ENCODE measurements at regions not wholly inside any gene's neighbourhood (a gene's known extent, or its start where the extent isn't known, plus 50 kb on each side); places are given as distances from the start of the nearest gene placed in this dataset.
"Not testable (repeated sequence)": the region's sequence is repeated elsewhere in the genome, so short reads cannot be mapped to it uniquely, and the experiment has no call there.

DNA sequence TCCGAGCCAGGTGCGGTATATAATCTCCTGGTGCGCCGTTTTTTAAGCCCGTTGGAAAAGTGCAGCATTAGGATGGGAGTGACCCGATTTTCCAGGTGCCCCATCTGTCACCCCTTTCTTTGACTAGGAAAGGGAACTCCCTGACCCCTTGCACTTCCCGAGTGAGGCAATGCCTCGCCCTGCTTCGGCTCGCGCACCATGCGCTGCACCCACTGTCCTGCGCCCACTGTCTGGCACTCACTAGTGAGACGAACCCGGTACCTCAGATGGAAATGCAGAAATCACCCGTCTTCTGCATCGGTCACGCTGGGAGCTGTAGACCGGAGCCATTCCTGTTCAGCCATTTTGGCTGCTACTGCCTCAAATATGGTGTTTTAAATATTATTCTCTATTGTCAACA is 198.0 kb downstream of the MEIS1 start:
- H4K20me1 ChIP-seq (ENCODE audit: insufficient read depth, low read length); H3K27ac ChIP-seq (ENCODE audit: low read length); H3F3A ChIP-seq (ENCODE audit: insufficient read depth, low read length); H3K79me2 ChIP-seq (ENCODE audit: low read length); H3K4me2 ChIP-seq (ENCODE audit: low read depth, low read length); H2AFZ ChIP-seq (ENCODE audit: low read length); H3K9me3 ChIP-seq (replicated peaks; ENCODE audit: insufficient read depth, low read length); H3K36me3 ChIP-seq (replicated peaks; ENCODE audit: insufficient read depth, low read length); H3K4me3 ChIP-seq (ENCODE audit: low read length); H3K9me2 ChIP-seq (replicated peaks; ENCODE audit: insufficient read depth, low read length); H3K4me1 ChIP-seq (ENCODE audit: low read length); H3K27me3 ChIP-seq (replicated peaks; ENCODE audit: insufficient read depth, low read length); DNase-seq; H3K9ac ChIP-seq (ENCODE audit: low read length): not testable (repeated sequence)

DNA sequence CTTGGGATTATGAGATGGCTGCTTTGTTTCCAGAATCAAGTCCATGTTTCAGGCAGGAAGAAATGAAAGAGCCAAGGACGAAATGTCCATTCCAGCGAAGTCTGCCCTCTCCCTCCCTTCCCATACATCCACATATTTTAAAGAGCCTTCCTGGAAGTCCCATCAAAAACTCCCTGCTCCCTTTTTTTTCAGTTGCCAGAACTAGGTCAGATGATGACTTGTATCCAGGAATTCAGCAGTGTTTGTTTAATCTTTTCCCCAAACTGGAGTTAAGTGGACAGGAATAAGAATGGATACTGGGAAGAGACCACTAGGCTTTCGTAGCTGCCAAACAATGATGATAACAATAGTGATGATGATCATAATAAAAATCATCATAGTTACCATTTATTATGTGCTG is 198.7 kb downstream of the MEIS1 start:
- H3K27me3 ChIP-seq (replicated peaks; ENCODE audit: insufficient read depth, low read length) = no peaks in the 10 kb centered on the region
- TF ChIP-seq, protein P1, sequence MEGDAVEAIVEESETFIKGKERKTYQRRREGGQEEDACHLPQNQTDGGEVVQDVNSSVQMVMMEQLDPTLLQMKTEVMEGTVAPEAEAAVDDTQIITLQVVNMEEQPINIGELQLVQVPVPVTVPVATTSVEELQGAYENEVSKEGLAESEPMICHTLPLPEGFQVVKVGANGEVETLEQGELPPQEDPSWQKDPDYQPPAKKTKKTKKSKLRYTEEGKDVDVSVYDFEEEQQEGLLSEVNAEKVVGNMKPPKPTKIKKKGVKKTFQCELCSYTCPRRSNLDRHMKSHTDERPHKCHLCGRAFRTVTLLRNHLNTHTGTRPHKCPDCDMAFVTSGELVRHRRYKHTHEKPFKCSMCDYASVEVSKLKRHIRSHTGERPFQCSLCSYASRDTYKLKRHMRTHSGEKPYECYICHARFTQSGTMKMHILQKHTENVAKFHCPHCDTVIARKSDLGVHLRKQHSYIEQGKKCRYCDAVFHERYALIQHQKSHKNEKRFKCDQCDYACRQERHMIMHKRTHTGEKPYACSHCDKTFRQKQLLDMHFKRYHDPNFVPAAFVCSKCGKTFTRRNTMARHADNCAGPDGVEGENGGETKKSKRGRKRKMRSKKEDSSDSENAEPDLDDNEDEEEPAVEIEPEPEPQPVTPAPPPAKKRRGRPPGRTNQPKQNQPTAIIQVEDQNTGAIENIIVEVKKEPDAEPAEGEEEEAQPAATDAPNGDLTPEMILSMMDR (IDR thresholded peaks at IDR 0.05; ENCODE audit: low read length) = no peak
- TF ChIP-seq EZH2 (optimal IDR thresholded peaks at IDR 0.05; ENCODE audit: low read depth, low read length) (no peak), EZH2phosphoT487 (IDR thresholded peaks at IDR 0.05; ENCODE audit: low read length) (no peak)
- H3K79me2 ChIP-seq (ENCODE audit: low read length) = no peaks in the 10 kb centered on the region
- H3K36me3 ChIP-seq (replicated peaks; ENCODE audit: insufficient read depth, low read length) = no peaks in the 10 kb centered on the region
- H3K4me2 ChIP-seq (ENCODE audit: low read depth, low read length) = no peak overlapping the region
- H3K9me3 ChIP-seq (replicated peaks; ENCODE audit: insufficient read depth, low read length) = no peaks in the 10 kb centered on the region
- no peak overlapping the region for H2AFZ ChIP-seq (ENCODE audit: low read length)
- H3K4me3 ChIP-seq (ENCODE audit: low read length) = no peak overlapping the region
- H3K9ac ChIP-seq (ENCODE audit: low read length) = no peak overlapping the region
- H3K9me2 ChIP-seq (replicated peaks; ENCODE audit: insufficient read depth, low read length) = no peaks in the 10 kb centered on the region
- no peaks in the 10 kb centered on the region for H3F3A ChIP-seq (ENCODE audit: insufficient read depth, low read length)
- H3K27ac ChIP-seq (ENCODE audit: low read length) = no peak overlapping the region
- H3K4me1 ChIP-seq (ENCODE audit: low read length) = no peaks in the 10 kb centered on the region
- no peaks in the 10 kb centered on the region for H4K20me1 ChIP-seq (ENCODE audit: insufficient read depth, low read length)
- no peak for DNase-seq

DNA sequence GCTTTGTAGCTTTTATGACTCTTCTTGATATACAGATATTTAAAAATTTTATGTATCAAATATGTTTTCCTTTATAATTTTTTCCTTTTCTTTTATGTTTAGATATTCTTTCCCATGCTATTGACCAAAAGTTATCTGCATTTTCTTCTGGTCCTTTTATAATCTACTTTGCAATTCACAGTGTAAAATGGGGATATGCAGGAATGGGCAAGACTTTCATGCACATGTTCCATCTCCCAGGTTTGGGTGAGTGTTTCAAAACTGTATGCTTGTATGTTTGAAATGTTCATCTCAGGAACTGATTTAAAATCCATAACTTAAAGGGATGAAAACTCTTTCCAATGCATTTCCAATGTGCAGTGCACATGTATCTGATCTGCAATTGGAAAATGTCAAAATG is 199.9 kb downstream of the MEIS1 start:
- no peaks in the 10 kb centered on the region for H4K20me1 ChIP-seq (ENCODE audit: insufficient read depth, low read length)
- H3K27me3 ChIP-seq (replicated peaks; ENCODE audit: insufficient read depth, low read length) = no peaks in the 10 kb centered on the region
- H3K9me2 ChIP-seq (replicated peaks; ENCODE audit: insufficient read depth, low read length) = no peaks in the 10 kb centered on the region
- H3F3A ChIP-seq (ENCODE audit: insufficient read depth, low read length) = no peaks in the 10 kb centered on the region
- H3K4me1 ChIP-seq (ENCODE audit: low read length) = no peaks in the 10 kb centered on the region
- no peak overlapping the region for H3K27ac ChIP-seq (ENCODE audit: low read length)
- no peak overlapping the region for H3K4me3 ChIP-seq (ENCODE audit: low read length)
- TF ChIP-seq EZH2 (optimal IDR thresholded peaks at IDR 0.05; ENCODE audit: low read depth, low read length) (no peak), EZH2phosphoT487 (IDR thresholded peaks at IDR 0.05; ENCODE audit: low read length) (no peak)
- TF ChIP-seq, protein P1 (IDR thresholded peaks at IDR 0.05; ENCODE audit: low read length) = no peak
- no peak overlapping the region for H2AFZ ChIP-seq (ENCODE audit: low read length)
- no peaks in the 10 kb centered on the region for H3K79me2 ChIP-seq (ENCODE audit: low read length)
- H3K9me3 ChIP-seq (replicated peaks; ENCODE audit: insufficient read depth, low read length) = no peaks in the 10 kb centered on the region
- no peak overlapping the region for H3K4me2 ChIP-seq (ENCODE audit: low read depth, low read length)
- H3K36me3 ChIP-seq (replicated peaks; ENCODE audit: insufficient read depth, low read length) = no peaks in the 10 kb centered on the region
- H3K9ac ChIP-seq (ENCODE audit: low read length) = no peak overlapping the region
- DNase-seq = no peak

DNA sequence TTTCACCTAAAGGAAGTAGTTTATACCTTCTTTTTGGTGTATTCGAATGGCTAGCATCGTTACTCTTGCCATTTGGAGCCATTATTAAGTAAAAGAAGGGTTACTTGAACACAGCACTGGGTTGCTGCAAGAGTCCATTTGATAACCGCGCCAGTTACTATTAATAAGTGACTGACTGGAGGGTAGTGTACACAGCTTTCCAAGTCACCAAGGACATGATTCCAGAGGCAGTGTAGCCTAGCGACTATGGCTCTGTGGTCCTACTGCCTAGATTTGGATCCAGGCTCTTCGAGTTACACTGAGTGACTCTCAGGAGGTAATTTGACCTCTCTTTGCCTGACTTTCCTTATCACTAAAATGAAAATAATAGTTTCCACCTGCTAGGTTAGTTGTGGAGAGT is 206.8 kb downstream of the MEIS1 start:
- no peak for TF ChIP-seq EZH2 (optimal IDR thresholded peaks at IDR 0.05; ENCODE audit: low read depth, low read length)
- no peak for TF ChIP-seq EZH2phosphoT487 (IDR thresholded peaks at IDR 0.05; ENCODE audit: low read length)
- TF ChIP-seq, protein P1 (IDR thresholded peaks at IDR 0.05; ENCODE audit: low read length) = no peak
- no peaks in the 10 kb centered on the region for H3K27me3 ChIP-seq (replicated peaks; ENCODE audit: insufficient read depth, low read length)
- DNase-seq = no peak
- no peak overlapping the region for H2AFZ ChIP-seq (ENCODE audit: low read length)
- no peak overlapping the region for H3K4me2 ChIP-seq (ENCODE audit: low read depth, low read length)
- no peaks in the 10 kb centered on the region for H3K4me1 ChIP-seq (ENCODE audit: low read length)
- H3K4me3 ChIP-seq (ENCODE audit: low read length) = no peak overlapping the region
- no peaks in the 10 kb centered on the region for H3K9me2 ChIP-seq (replicated peaks; ENCODE audit: insufficient read depth, low read length)
- H3K27ac ChIP-seq (ENCODE audit: low read length) = no peak overlapping the region
- H3K9ac ChIP-seq (ENCODE audit: low read length) = no peak overlapping the region
- no peaks in the 10 kb centered on the region for H3K9me3 ChIP-seq (replicated peaks; ENCODE audit: insufficient read depth, low read length)
- H3F3A ChIP-seq (ENCODE audit: insufficient read depth, low read length) = no peaks in the 10 kb centered on the region
- no peaks in the 10 kb centered on the region for H3K79me2 ChIP-seq (ENCODE audit: low read length)
- H4K20me1 ChIP-seq (ENCODE audit: insufficient read depth, low read length) = no peaks in the 10 kb centered on the region
- no peaks in the 10 kb centered on the region for H3K36me3 ChIP-seq (replicated peaks; ENCODE audit: insufficient read depth, low read length)

DNA sequence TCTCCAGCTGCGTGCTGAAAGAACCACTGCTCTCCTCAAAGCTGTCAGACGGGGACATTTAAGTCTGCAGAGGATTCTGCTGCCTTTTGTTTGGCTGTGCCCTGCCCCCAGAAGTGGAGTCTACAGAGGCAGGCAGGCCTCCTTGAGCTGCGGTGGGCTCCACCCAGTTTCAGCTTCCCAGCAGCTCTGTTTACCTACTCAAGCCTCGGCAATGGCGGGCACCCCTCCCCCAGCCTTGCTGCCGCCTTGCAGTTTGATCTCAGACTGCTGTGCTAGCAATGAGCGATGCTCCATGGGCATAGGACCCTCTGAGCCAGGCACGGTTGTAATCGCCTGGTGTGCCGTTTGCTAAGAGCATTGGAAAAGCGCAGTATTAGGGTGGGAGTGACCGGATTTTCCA is 213.2 kb downstream of the MEIS1 start:
- H3F3A ChIP-seq (ENCODE audit: insufficient read depth, low read length); H3K36me3 ChIP-seq (replicated peaks; ENCODE audit: insufficient read depth, low read length); H3K79me2 ChIP-seq (ENCODE audit: low read length); H3K9me3 ChIP-seq (replicated peaks; ENCODE audit: insufficient read depth, low read length); DNase-seq; H3K9ac ChIP-seq (ENCODE audit: low read length); H3K27ac ChIP-seq (ENCODE audit: low read length); H3K27me3 ChIP-seq (replicated peaks; ENCODE audit: insufficient read depth, low read length); H4K20me1 ChIP-seq (ENCODE audit: insufficient read depth, low read length); H3K9me2 ChIP-seq (replicated peaks; ENCODE audit: insufficient read depth, low read length); H3K4me3 ChIP-seq (ENCODE audit: low read length); H3K4me2 ChIP-seq (ENCODE audit: low read depth, low read length); H2AFZ ChIP-seq (ENCODE audit: low read length); H3K4me1 ChIP-seq (ENCODE audit: low read length): not testable (repeated sequence)

Data from MM.1S (cell line).